ENCODE measurements at regions not wholly inside any gene's neighbourhood (a gene's known extent, or its start where the extent isn't known, plus 50 kb on each side); places are given as distances from the start of the nearest gene placed in this dataset.

GRCh38 chrX:109795682-109796081 lies 62.6 kb upstream of the ACSL4 start (continued):
- no peak for TF ChIP-seq NFXL1 (IDR thresholded peaks at IDR 0.05; ENCODE audit: borderline replicate concordance)
- no peak for TF ChIP-seq KAT2A (conservative IDR thresholded peaks at IDR 0.05; ENCODE audit: control insufficient read depth, low read depth, low read length)
- no peak for TF ChIP-seq NFIC (IDR thresholded peaks at IDR 0.05; ENCODE audit: low read depth, low read length)
- no peak for TF ChIP-seq MYB (IDR thresholded peaks at IDR 0.05; ENCODE audit: borderline replicate concordance, low read depth, low read length)

GRCh38 chrX:109797311-109797975 lies 64.4 kb upstream of the ACSL4 start:
- Histone ChIP-seq H3K36me3 (ENCODE audit: control insufficient read depth in 2 of 2, insufficient read depth in 2 of 2, low read length in 1 of 2) (no peaks in the 10 kb centered on the region), H3K27ac (ENCODE audit: control insufficient read depth, insufficient read depth) (no peak overlapping the region), H3K27me3 (replicated peaks in 1 of 2; ENCODE audit: control insufficient read depth in 2 of 2, insufficient read depth in 2 of 2, low read length in 1 of 2) (no peaks in the 10 kb centered on the region), H3K79me2 (ENCODE audit: control insufficient read depth, insufficient read depth, low read length) (no peaks in the 10 kb centered on the region), H3K9ac (ENCODE audit: control insufficient read depth, insufficient read depth, low read length) (no peak overlapping the region), H3K4me3 (no peak overlapping the region), H3K4me1 (ENCODE audit: control insufficient read depth, insufficient read depth, low read length) (no peaks in the 10 kb centered on the region), H2AFZ (ENCODE audit: control insufficient read depth, low read depth, low read length) (no peak overlapping the region), H3K4me2 (ENCODE audit: control insufficient read depth, insufficient read depth) (no peak overlapping the region), H4K20me1 (ENCODE audit: control insufficient read depth, insufficient read depth) (no peaks in the 10 kb centered on the region; the same call in 1 of the 2 replicates), H3K9me3 (replicated peaks; ENCODE audit: control insufficient read depth, insufficient read depth, low read length) (no peaks in the 10 kb centered on the region)
- CTCF ChIA-PET: interaction anchor here (1.3 to 1.4 kb wide), 2 partner anchors 59 to 93 kb away, joined by 3 to 5 read pairs; no protein-coding TSS in a partner anchor
- in situ Hi-C loops (cut with MboI) (no loop called here), intact Hi-C loops (cut with micrococcal nuclease; ENCODE audit: unreplicated experiment) (no loop called here)
- SMC1A ChIA-PET (ENCODE audit: uncharacterized antibody, unreplicated experiment): interaction anchor here (0.7 to 1.2 kb wide), 5 partner anchors 14 to 93 kb away, joined by 3 to 5 read pairs (median 3); partner anchors contain the start of gene ACSL4
- 8% methylated on average over 1 of the region's 1 CpG for WGBS (ENCODE audit: insufficient coverage, insufficient replicate concordance, low lambda C conversion rate, missing lambda C conversion rate)
- POLR2A ChIA-PET: no interaction called here
- DNase-seq (ENCODE audit: low read depth, low spot score) (no peak), ATAC-seq (no peak), FAIRE-seq (no peak)
- RAD21 ChIA-PET (ENCODE audit: unreplicated experiment): no interaction called here
- no TSS peak for BruUV-seq (replicated peaks)
- TF ChIP-seq GABPA (IDR thresholded peaks at IDR 0.05; ENCODE audit: low read depth): no peak
- TF ChIP-seq CBX5 (IDR thresholded peaks at IDR 0.05; ENCODE audit: low read depth): no peak
- no peak for TF ChIP-seq USF2 (IDR thresholded peaks at IDR 0.05; ENCODE audit: borderline replicate concordance, low read depth, low read length)
